ENCODE measurements at regions not wholly inside any gene's neighbourhood (a gene's known extent, or its start where the extent isn't known, plus 50 kb on each side); places are given as distances from the start of the nearest gene placed in this dataset.

GRCh38 chr5:2184563-2185540, 302.1 kb upstream of the IRX4 start:
- DNase-seq (ENCODE audit: low spot score): no peak

- DNase-seq (ENCODE audit: low spot score): no peak
Observed at GRCh38 chr5:2184026-2184366, 301.3 kb upstream of the IRX4 start.

- DNase-seq (ENCODE audit: low spot score): no peak
Observed at GRCh38 chr5:2183154-2184025, 300.7 kb upstream of the IRX4 start.

- DNase-seq (ENCODE audit: low spot score): no peak
Observed at GRCh38 chr5:2182020-2182419, 299.3 kb upstream of the IRX4 start.

GRCh38 chr5:2181557-2181956, 298.8 kb upstream of the IRX4 start:
- DNase-seq (ENCODE audit: low spot score): no peak

- DNase-seq (ENCODE audit: low spot score): no peak
Observed at GRCh38 chr5:2181149-2181548, 298.4 kb upstream of the IRX4 start.

GRCh38 chr5:2180456-2180855, 297.7 kb upstream of the IRX4 start:
- no peak for DNase-seq (ENCODE audit: low spot score)

- no peak for DNase-seq (ENCODE audit: low spot score)
Observed at GRCh38 chr5:2179861-2180260, 297.1 kb upstream of the IRX4 start.

GRCh38 chr5:2178528-2178927, 295.8 kb upstream of the IRX4 start:
- no peak for DNase-seq (ENCODE audit: low spot score)

- DNase-seq (ENCODE audit: low spot score): no peak
Observed at GRCh38 chr5:2178071-2178477, 295.3 kb upstream of the IRX4 start.

GRCh38 chr5:2177244-2177643, 294.5 kb upstream of the IRX4 start:
- no peak for DNase-seq (ENCODE audit: low spot score)

GRCh38 chr5:2176581-2176980, 293.9 kb upstream of the IRX4 start:
- no peak for DNase-seq (ENCODE audit: low spot score)

- DNase-seq (ENCODE audit: low spot score): no peak
Observed at GRCh38 chr5:2175842-2176404, 293.2 kb upstream of the IRX4 start.

GRCh38 chr5:2175041-2175440, 292.3 kb upstream of the IRX4 start:
- DNase-seq (ENCODE audit: low spot score): no peak

- DNase-seq (ENCODE audit: low spot score): no peak
Observed at GRCh38 chr5:2174538-2174937, 291.8 kb upstream of the IRX4 start.

GRCh38 chr5:2173151-2173834, 290.6 kb upstream of the IRX4 start:
- no peak for DNase-seq (ENCODE audit: low spot score)

- no peak for DNase-seq (ENCODE audit: low spot score)
Observed at GRCh38 chr5:2172471-2172870, 289.7 kb upstream of the IRX4 start.

GRCh38 chr5:2170761-2171160, 288.0 kb upstream of the IRX4 start:
- no peak for DNase-seq (ENCODE audit: low spot score)

GRCh38 chr5:2169850-2170760, 287.4 kb upstream of the IRX4 start:
- DNase-seq (ENCODE audit: low spot score): no peak

GRCh38 chr5:2169430-2169808, 286.7 kb upstream of the IRX4 start:
- DNase-seq (ENCODE audit: low spot score): no peak
